ENCODE measurements at regions not wholly inside any gene's neighbourhood (a gene's known extent, or its start where the extent isn't known, plus 50 kb on each side); places are given as distances from the start of the nearest gene placed in this dataset.
"Not testable (repeated sequence)": the region's sequence is repeated elsewhere in the genome, so short reads cannot be mapped to it uniquely, and the experiment has no call there.

- Histone ChIP-seq H3K9me3 (no peaks in the 10 kb centered on the region), H3K4me3 (no peak overlapping the region), H3K27ac (no peak overlapping the region), H3K27me3 (no peaks in the 10 kb centered on the region), H3K4me1 (no peaks in the 10 kb centered on the region), H3K36me3 (no peaks in the 10 kb centered on the region)
- no peak for TF ChIP-seq CTCF (IDR thresholded peaks at IDR 0.05)
- DNase-seq (ENCODE audit: low spot score), result no peak
These were observed 497.0 kb upstream of the PHF14 start for GRCh38 chr7:10476642-10477041.

- H3K27ac ChIP-seq, result no peak overlapping the region
- H3K9me3 ChIP-seq, result no peaks in the 10 kb centered on the region
- no peaks in the 10 kb centered on the region for H3K36me3 ChIP-seq
- no peaks in the 10 kb centered on the region for H3K27me3 ChIP-seq
- H3K4me3 ChIP-seq, result no peak overlapping the region
- TF ChIP-seq CTCF (IDR thresholded peaks at IDR 0.05), result no peak
- DNase-seq (ENCODE audit: low spot score), result no peak
- no peaks in the 10 kb centered on the region for H3K4me1 ChIP-seq
These were observed 490.0 kb upstream of the PHF14 start for GRCh38 chr7:10483671-10484070.

GRCh38 chr7:10484767-10485166, 488.9 kb upstream of the PHF14 start:
- Histone ChIP-seq H3K27me3 (no peaks in the 10 kb centered on the region), H3K4me1 (no peaks in the 10 kb centered on the region), H3K4me3 (no peak overlapping the region), H3K9me3 (no peaks in the 10 kb centered on the region), H3K36me3 (no peaks in the 10 kb centered on the region), H3K27ac (no peak overlapping the region)
- DNase-seq (ENCODE audit: low spot score), result no peak
- no peak for TF ChIP-seq CTCF (IDR thresholded peaks at IDR 0.05)

- H3K4me1 ChIP-seq; DNase-seq (ENCODE audit: low spot score); H3K4me3 ChIP-seq; H3K36me3 ChIP-seq; H3K27ac ChIP-seq; H3K27me3 ChIP-seq: not testable (repeated sequence)
- peaks cover 0 to 16% of the 10 kb centered on the region in 2 donors for H3K9me3 ChIP-seq
These were observed 472.3 kb upstream of the PHF14 start for GRCh38 chr7:10501206-10501884.

GRCh38 chr7:10507032-10507431, 466.6 kb upstream of the PHF14 start:
- Histone ChIP-seq H3K36me3 (no peaks in the 10 kb centered on the region), H3K4me1 (no peaks in the 10 kb centered on the region), H3K27ac (no peak overlapping the region), H3K4me3 (no peak overlapping the region), H3K9me3 (peaks cover 0 to 4% of the 10 kb centered on the region in 2 donors), H3K27me3 (no peaks in the 10 kb centered on the region)
- DNase-seq (ENCODE audit: low spot score), result no peak
- TF ChIP-seq CTCF (IDR thresholded peaks at IDR 0.05), result no peak

- TF ChIP-seq CTCF (IDR thresholded peaks at IDR 0.05), result no peak
- Histone ChIP-seq H3K36me3 (no peaks in the 10 kb centered on the region), H3K9me3 (no peaks in the 10 kb centered on the region), H3K4me3 (no peak overlapping the region), H3K27me3 (no peaks in the 10 kb centered on the region), H3K4me1 (no peaks in the 10 kb centered on the region), H3K27ac (no peak overlapping the region)
- no peak for DNase-seq (ENCODE audit: low spot score)
These were observed 452.4 kb upstream of the PHF14 start for GRCh38 chr7:10521306-10521705.

GRCh38 chr7:10533429-10533828, 440.2 kb upstream of the PHF14 start:
- H3K4me3 ChIP-seq; H3K9me3 ChIP-seq; H3K36me3 ChIP-seq; DNase-seq (ENCODE audit: low spot score); H3K27ac ChIP-seq; H3K27me3 ChIP-seq; H3K4me1 ChIP-seq: not testable (repeated sequence)

All from right atrium auricular region (tissue), 2 donors.